Panc1 (cell line): ENCODE measurements at regions not wholly inside any gene's neighbourhood (a gene's known extent, or its start where the extent isn't known, plus 50 kb on each side); places are given as distances from the start of the nearest gene placed in this dataset.

Experiments
- ATAC-seq: fragments of 200-7000 bp; cut with Tn5 transposase; 2 replicates; pipeline ENCODE4 v1.9.1; 2020; ENCODE audit warnings: mild to moderate bottlenecking, moderate library complexity
- BruUV-seq: library from RNA; stranded (reverse); fragments of 400-500 nt; replicated peaks from 2 replicates; lab custom pipeline; 2021; lab: Mats Ljungman, UMichigan
- CTCF ChIA-PET: fragments of 300-600 bp; sonication (Branson Sonifier 250); formaldehyde crosslinking; loops from one replicate; lab custom pipeline; 2022; ENCODE audit warnings: antibody characterized with exemption; lab: Charles Lee
- POLR2A ChIA-PET: fragments of 300-600 bp; sonication (Branson Sonifier 250); formaldehyde crosslinking; loops from one replicate; lab custom pipeline; 2022; ENCODE audit warnings: antibody characterized with exemption; lab: Charles Lee
- DNase-seq: peaks from one replicate; pipeline ENCODE4 v3.0.0-alpha.2; 2010; ENCODE audit warnings: low read depth, low spot score
- H3K27ac ChIP-seq: 2 replicates; pipeline ENCODE4 v1.5.1; 2011; ENCODE audit warnings: mild to moderate bottlenecking, low read length, inconsistent platforms
- H3K27me3 ChIP-seq: fragments of 200-500 bp; sonication (Bioruptor generic); 2 replicates; pipeline ENCODE4 v1.6.0; 2014; ENCODE audit warnings: low read length, inconsistent platforms; ENCODE audit not compliant: control insufficient read depth, insufficient read depth
- H3K36me3 ChIP-seq: fragments of 200-500 bp; sonication (Bioruptor generic); 2 replicates; pipeline ENCODE4 v1.5.1; 2014; ENCODE audit warnings: inconsistent platforms, mild to moderate bottlenecking, low read length, moderate library complexity; ENCODE audit not compliant: control insufficient read depth, insufficient read depth
- H3K4me1 ChIP-seq: 2 replicates; pipeline ENCODE4 v1.5.1; 2011; ENCODE audit warnings: inconsistent platforms, mild to moderate bottlenecking, low read length, moderate library complexity; ENCODE audit not compliant: control insufficient read depth, insufficient read depth
- H3K4me3 ChIP-seq, 2 experiments: 2 replicates each; pipeline ENCODE4 v1.5.1; 2011 to 2012; ENCODE audit warnings: low read depth in 2 of 2, low read length in 2 of 2, mild to moderate bottlenecking in 2 of 2, inconsistent platforms in 1 of 2, moderate library complexity in 1 of 2
- H3K9me3 ChIP-seq: fragments of 200-500 bp; sonication (Bioruptor generic); 2 replicates; pipeline ENCODE4 v1.5.1; 2014; ENCODE audit warnings: low read depth, mild to moderate bottlenecking, inconsistent platforms, low read length, moderate library complexity; ENCODE audit not compliant: control insufficient read depth, insufficient read depth
- CTCF ChIP-seq: fragments of 450-650 bp; IDR thresholded peaks from 2 replicates; pipeline ENCODE4 v1.5.1; 2017; ENCODE audit warnings: mild to moderate bottlenecking
- POLR2AphosphoS5 ChIP-seq: IDR thresholded peaks from 2 replicates; pipeline ENCODE4 v1.6.1; 2012; ENCODE audit warnings: mild to moderate bottlenecking, low read depth, low read length, moderate library complexity
- REST ChIP-seq, 2 experiments: IDR thresholded peaks; 2 replicates each; pipeline ENCODE4 v1.6.1; 2011 to 2012; ENCODE audit warnings: low read depth in 2 of 2, control low read depth in 1 of 2, low read length in 1 of 2, mild to moderate bottlenecking in 1 of 2, moderate library complexity in 1 of 2; ENCODE audit not compliant: insufficient read depth in 1 of 2
- SIN3A ChIP-seq: IDR thresholded peaks from 2 replicates; pipeline ENCODE4 v1.6.1; 2012; ENCODE audit warnings: low read depth, mild to moderate bottlenecking, low read length, moderate library complexity, borderline replicate concordance; ENCODE audit not compliant: insufficient read depth
- TCF7L2 ChIP-seq: IDR thresholded peaks from 2 replicates; pipeline ENCODE4 v1.6.1; 2011; ENCODE audit warnings: mild to moderate bottlenecking, low read depth, low read length, inconsistent platforms
- in situ Hi-C: cut with HindIII; loops from 2 replicates; pipeline ENCODE4 v1.10.0; 2016; ENCODE audit warnings: low sequenced_read_pairs, low pct_unique_long_range_greater_than_20kb
- intact Hi-C: fragments of 100-400 bp; cut with micrococcal nuclease; formaldehyde crosslinking; loops from one replicate; pipeline ENCODE4 v1.10.0; 2022; ENCODE audit not compliant: unreplicated experiment

GRCh38 chr2:120599072-120599471, 136.6 kb upstream of the GLI2 start:
- ChIA-PET CTCF (no interaction called here), POLR2A (no interaction called here)
- BruUV-seq, result no TSS peak
- no peaks in the 10 kb centered on the region for H3K27me3 ChIP-seq
- H3K4me3 ChIP-seq, result no peak overlapping the region
- H3K27ac ChIP-seq, result no peak overlapping the region
- TF ChIP-seq CTCF (no peak), REST (IDR thresholded peaks at IDR 0.05; ENCODE audit: insufficient read depth in 1 of 2, low read depth in 2 of 2, low read length in 1 of 2) (no peak), POLR2AphosphoS5 (no peak), SIN3A (no peak), TCF7L2 (no peak)
- no peaks in the 10 kb centered on the region for H3K36me3 ChIP-seq
- in situ Hi-C loops, result no loop called here
- H3K4me1 ChIP-seq, result no peaks in the 10 kb centered on the region
- DNase-seq (no peak), ATAC-seq (no peak)
- intact Hi-C loops, result no loop called here
- no peaks in the 10 kb centered on the region for H3K9me3 ChIP-seq

GRCh38 chr2:120599656-120600055, 136.0 kb upstream of the GLI2 start:
- H3K27me3 ChIP-seq, result no peaks in the 10 kb centered on the region
- ATAC-seq (no peak), DNase-seq (no peak)
- no peaks in the 10 kb centered on the region for H3K4me1 ChIP-seq
- CTCF ChIA-PET, result no interaction called here
- intact Hi-C loops (no loop called here), in situ Hi-C loops (no loop called here)
- no peak overlapping the region for H3K27ac ChIP-seq
- POLR2A ChIA-PET, result no interaction called here
- H3K36me3 ChIP-seq, result no peaks in the 10 kb centered on the region
- BruUV-seq, result no TSS peak
- TF ChIP-seq REST (IDR thresholded peaks at IDR 0.05; ENCODE audit: insufficient read depth in 1 of 2, low read depth in 2 of 2, low read length in 1 of 2), result no peak
- TF ChIP-seq SIN3A, result no peak
- TF ChIP-seq TCF7L2, result no peak
- no peak for TF ChIP-seq CTCF
- TF ChIP-seq POLR2AphosphoS5, result no peak
- H3K4me3 ChIP-seq, result no peak overlapping the region
- H3K9me3 ChIP-seq, result no peaks in the 10 kb centered on the region
